ENCODE measurements at regions not wholly inside any gene's neighbourhood (a gene's known extent, or its start where the extent isn't known, plus 50 kb on each side); places are given as distances from the start of the nearest gene placed in this dataset.

- TF ChIP-seq CTCF (IDR thresholded peaks at IDR 0.05; ENCODE audit: control insufficient read depth, extremely low read depth, insufficient read depth), result no peak
- no peak for DNase-seq (ENCODE audit: low read depth)
- H3K4me3 ChIP-seq (ENCODE audit: low read depth, low read length), result no peak overlapping the region
These were observed 208.0 kb downstream of the C1D start for GRCh38 chr2:67854798-67855197.

GRCh38 chr2:67856866-67857265, 205.9 kb downstream of the C1D start:
- H3K4me3 ChIP-seq (ENCODE audit: low read depth, low read length), result no peak overlapping the region
- DNase-seq (ENCODE audit: low read depth), result no peak
- no peak for TF ChIP-seq CTCF (IDR thresholded peaks at IDR 0.05; ENCODE audit: control insufficient read depth, extremely low read depth, insufficient read depth)

GRCh38 chr2:67857836-67858235, 205.0 kb downstream of the C1D start:
- no peak overlapping the region for H3K4me3 ChIP-seq (ENCODE audit: low read depth, low read length)
- no peak for DNase-seq (ENCODE audit: low read depth)
- no peak for TF ChIP-seq CTCF (IDR thresholded peaks at IDR 0.05; ENCODE audit: control insufficient read depth, extremely low read depth, insufficient read depth)

GRCh38 chr2:67858886-67859285, 203.9 kb downstream of the C1D start:
- H3K4me3 ChIP-seq (ENCODE audit: low read depth, low read length), result no peak overlapping the region
- no peak for DNase-seq (ENCODE audit: low read depth)
- TF ChIP-seq CTCF (IDR thresholded peaks at IDR 0.05; ENCODE audit: control insufficient read depth, extremely low read depth, insufficient read depth), result no peak

- no peak for TF ChIP-seq CTCF (IDR thresholded peaks at IDR 0.05; ENCODE audit: control insufficient read depth, extremely low read depth, insufficient read depth)
- no peak for DNase-seq (ENCODE audit: low read depth)
- H3K4me3 ChIP-seq (ENCODE audit: low read depth, low read length), result no peak overlapping the region
These were observed 196.9 kb downstream of the C1D start for GRCh38 chr2:67865917-67866316.

GRCh38 chr2:67867735-67868134, 195.1 kb downstream of the C1D start:
- TF ChIP-seq CTCF (IDR thresholded peaks at IDR 0.05; ENCODE audit: control insufficient read depth, extremely low read depth, insufficient read depth), result no peak
- DNase-seq (ENCODE audit: low read depth), result no peak
- no peak overlapping the region for H3K4me3 ChIP-seq (ENCODE audit: low read depth, low read length)

GRCh38 chr2:67871686-67872412, 191.0 kb downstream of the C1D start:
- H3K4me3 ChIP-seq (ENCODE audit: low read depth, low read length), result no peak overlapping the region
- no peak for TF ChIP-seq CTCF (IDR thresholded peaks at IDR 0.05; ENCODE audit: control insufficient read depth, extremely low read depth, insufficient read depth)
- no peak for DNase-seq (ENCODE audit: low read depth)
